ENCODE measurements at regions not wholly inside any gene's neighbourhood (a gene's known extent, or its start where the extent isn't known, plus 50 kb on each side); places are given as distances from the start of the nearest gene placed in this dataset.

DNA sequence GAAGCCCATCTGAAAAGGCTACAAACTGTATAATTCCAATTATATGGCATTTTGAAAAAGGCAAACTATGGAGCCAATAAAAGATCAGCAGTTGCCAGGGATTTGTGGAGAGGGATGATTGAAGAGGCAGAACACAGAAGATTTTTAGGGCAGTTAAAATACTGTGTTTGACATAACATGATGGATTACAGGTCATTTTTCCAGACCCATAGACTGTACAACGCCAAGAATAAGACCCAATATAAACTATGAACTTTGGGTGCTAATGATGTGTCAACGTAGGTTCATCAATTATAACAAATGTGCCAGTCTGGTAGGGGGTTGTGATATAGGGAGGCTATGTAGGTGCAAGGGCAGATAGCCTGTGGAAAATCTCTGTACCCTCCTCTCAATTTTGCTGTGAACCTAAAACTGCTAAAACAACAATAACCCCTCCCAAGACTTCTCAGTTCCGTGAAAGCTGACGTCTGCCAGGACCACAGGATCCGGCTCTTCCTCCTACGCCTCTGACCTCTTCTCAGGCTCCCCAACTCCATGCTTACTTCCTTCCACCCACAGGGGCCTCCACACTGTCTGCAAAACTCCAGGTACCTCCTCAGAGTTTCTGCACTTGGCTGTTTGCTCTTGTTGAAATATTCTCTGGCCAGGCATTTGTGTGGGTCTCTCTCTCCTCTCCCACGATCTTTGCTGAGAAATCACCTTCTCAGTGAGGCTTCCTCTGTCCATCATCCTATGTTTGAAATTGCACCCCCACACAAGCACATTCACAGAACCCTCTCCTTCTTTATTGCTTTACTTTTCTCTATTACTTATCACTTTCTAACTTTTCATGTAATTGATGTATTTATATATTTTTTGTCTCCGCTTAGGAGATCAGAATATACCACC lies 131.4 kb downstream of the BBS10 start:
- TF ChIP-seq, protein P1, sequence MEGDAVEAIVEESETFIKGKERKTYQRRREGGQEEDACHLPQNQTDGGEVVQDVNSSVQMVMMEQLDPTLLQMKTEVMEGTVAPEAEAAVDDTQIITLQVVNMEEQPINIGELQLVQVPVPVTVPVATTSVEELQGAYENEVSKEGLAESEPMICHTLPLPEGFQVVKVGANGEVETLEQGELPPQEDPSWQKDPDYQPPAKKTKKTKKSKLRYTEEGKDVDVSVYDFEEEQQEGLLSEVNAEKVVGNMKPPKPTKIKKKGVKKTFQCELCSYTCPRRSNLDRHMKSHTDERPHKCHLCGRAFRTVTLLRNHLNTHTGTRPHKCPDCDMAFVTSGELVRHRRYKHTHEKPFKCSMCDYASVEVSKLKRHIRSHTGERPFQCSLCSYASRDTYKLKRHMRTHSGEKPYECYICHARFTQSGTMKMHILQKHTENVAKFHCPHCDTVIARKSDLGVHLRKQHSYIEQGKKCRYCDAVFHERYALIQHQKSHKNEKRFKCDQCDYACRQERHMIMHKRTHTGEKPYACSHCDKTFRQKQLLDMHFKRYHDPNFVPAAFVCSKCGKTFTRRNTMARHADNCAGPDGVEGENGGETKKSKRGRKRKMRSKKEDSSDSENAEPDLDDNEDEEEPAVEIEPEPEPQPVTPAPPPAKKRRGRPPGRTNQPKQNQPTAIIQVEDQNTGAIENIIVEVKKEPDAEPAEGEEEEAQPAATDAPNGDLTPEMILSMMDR (IDR thresholded peaks at IDR 0.05; ENCODE audit: low read length) = no peak
- TF ChIP-seq EZH2 (IDR thresholded peaks at IDR 0.05; ENCODE audit: borderline replicate concordance, low read length) = no peak
